B cell (primary cell): ENCODE measurements at regions not wholly inside any gene's neighbourhood (a gene's known extent, or its start where the extent isn't known, plus 50 kb on each side); places are given as distances from the start of the nearest gene placed in this dataset.

ENCODE experiments used
- EZH2 ChIP-seq: IDR thresholded peaks from 2 replicates; pipeline ENCODE4 v1.6.1; 2012; ENCODE audit warnings: borderline replicate concordance, low read depth, mild to moderate bottlenecking, moderate library complexity, low read length; ENCODE audit not compliant: insufficient read depth, poor library complexity, severe bottlenecking
- TF ChIP-seq, protein P1 (sequence below): fragments of 200-600 bp; IDR thresholded peaks from one replicate; pipeline ENCODE4 v1.8.0; 2022; ENCODE audit warnings: antibody characterized with exemption, mild to moderate bottlenecking

GRCh38 chr2:104762031-104762430, 91.9 kb upstream of the POU3F3 start:
- TF ChIP-seq, protein P1, sequence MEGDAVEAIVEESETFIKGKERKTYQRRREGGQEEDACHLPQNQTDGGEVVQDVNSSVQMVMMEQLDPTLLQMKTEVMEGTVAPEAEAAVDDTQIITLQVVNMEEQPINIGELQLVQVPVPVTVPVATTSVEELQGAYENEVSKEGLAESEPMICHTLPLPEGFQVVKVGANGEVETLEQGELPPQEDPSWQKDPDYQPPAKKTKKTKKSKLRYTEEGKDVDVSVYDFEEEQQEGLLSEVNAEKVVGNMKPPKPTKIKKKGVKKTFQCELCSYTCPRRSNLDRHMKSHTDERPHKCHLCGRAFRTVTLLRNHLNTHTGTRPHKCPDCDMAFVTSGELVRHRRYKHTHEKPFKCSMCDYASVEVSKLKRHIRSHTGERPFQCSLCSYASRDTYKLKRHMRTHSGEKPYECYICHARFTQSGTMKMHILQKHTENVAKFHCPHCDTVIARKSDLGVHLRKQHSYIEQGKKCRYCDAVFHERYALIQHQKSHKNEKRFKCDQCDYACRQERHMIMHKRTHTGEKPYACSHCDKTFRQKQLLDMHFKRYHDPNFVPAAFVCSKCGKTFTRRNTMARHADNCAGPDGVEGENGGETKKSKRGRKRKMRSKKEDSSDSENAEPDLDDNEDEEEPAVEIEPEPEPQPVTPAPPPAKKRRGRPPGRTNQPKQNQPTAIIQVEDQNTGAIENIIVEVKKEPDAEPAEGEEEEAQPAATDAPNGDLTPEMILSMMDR = no peak
- TF ChIP-seq EZH2 = no peak
